Erythroblast (primary cell): ENCODE measurements at regions not wholly inside any gene's neighbourhood (a gene's known extent, or its start where the extent isn't known, plus 50 kb on each side); places are given as distances from the start of the nearest gene placed in this dataset.

Source experiments
- GATA1 ChIP-seq: IDR thresholded peaks from 2 replicates; pipeline ENCODE4 v1.6.1; 2011; ENCODE audit warnings: low read depth, mild to moderate bottlenecking, control low read depth, low read length, moderate library complexity
- POLR2A ChIP-seq: IDR thresholded peaks from 2 replicates; pipeline ENCODE4 v1.6.1; 2011; ENCODE audit warnings: mild to moderate bottlenecking, low read length

DNA sequence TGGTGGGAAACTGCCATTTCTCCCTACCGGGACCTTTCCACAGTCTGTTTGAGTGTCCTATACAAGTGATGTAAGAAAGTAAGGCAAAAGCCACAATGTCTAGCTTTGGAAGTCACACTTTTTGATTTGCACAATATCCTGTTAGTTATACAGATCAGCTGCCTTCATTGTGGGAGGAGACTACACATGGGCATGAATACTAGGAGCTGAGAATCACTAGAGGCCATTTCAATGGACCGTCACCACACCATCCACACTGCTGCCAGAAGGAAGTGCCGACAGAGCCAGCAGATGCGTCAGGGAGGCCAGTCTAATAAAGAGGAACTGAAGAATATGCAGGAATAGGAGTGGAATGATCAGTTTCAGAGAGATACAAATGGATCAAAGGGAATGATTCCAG lies 65.8 kb downstream of the SCN11A start:
- no peak for TF ChIP-seq POLR2A
- TF ChIP-seq GATA1, result no peak
